Astrocyte (in vitro differentiated cells and primary cell): ENCODE measurements at regions not wholly inside any gene's neighbourhood (a gene's known extent, or its start where the extent isn't known, plus 50 kb on each side); places are given as distances from the start of the nearest gene placed in this dataset.

Experiments
- EZH2 ChIP-seq: IDR thresholded peaks from 2 replicates; pipeline ENCODE4 v1.6.1; 2012; ENCODE audit warnings: mild to moderate bottlenecking, low read length, inconsistent platforms; ENCODE audit not compliant: insufficient read depth
- TF ChIP-seq, protein P1 (sequence below): IDR thresholded peaks from 2 replicates; pipeline ENCODE4 v1.5.1; 2011; ENCODE audit warnings: low read depth, mild to moderate bottlenecking, inconsistent platforms, low read length, moderate library complexity; ENCODE audit not compliant: insufficient read depth

- TF ChIP-seq, protein P1, sequence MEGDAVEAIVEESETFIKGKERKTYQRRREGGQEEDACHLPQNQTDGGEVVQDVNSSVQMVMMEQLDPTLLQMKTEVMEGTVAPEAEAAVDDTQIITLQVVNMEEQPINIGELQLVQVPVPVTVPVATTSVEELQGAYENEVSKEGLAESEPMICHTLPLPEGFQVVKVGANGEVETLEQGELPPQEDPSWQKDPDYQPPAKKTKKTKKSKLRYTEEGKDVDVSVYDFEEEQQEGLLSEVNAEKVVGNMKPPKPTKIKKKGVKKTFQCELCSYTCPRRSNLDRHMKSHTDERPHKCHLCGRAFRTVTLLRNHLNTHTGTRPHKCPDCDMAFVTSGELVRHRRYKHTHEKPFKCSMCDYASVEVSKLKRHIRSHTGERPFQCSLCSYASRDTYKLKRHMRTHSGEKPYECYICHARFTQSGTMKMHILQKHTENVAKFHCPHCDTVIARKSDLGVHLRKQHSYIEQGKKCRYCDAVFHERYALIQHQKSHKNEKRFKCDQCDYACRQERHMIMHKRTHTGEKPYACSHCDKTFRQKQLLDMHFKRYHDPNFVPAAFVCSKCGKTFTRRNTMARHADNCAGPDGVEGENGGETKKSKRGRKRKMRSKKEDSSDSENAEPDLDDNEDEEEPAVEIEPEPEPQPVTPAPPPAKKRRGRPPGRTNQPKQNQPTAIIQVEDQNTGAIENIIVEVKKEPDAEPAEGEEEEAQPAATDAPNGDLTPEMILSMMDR, result no peak
- TF ChIP-seq EZH2, result no peak
These were observed 477.0 kb downstream of the HAO1 start for GRCh38 chr20:7463290-7463689.
